ENCODE measurements at regions not wholly inside any gene's neighbourhood (a gene's known extent, or its start where the extent isn't known, plus 50 kb on each side); places are given as distances from the start of the nearest gene placed in this dataset.
"Not testable (repeated sequence)": the region's sequence is repeated elsewhere in the genome, so short reads cannot be mapped to it uniquely, and the experiment has no call there.

DNA sequence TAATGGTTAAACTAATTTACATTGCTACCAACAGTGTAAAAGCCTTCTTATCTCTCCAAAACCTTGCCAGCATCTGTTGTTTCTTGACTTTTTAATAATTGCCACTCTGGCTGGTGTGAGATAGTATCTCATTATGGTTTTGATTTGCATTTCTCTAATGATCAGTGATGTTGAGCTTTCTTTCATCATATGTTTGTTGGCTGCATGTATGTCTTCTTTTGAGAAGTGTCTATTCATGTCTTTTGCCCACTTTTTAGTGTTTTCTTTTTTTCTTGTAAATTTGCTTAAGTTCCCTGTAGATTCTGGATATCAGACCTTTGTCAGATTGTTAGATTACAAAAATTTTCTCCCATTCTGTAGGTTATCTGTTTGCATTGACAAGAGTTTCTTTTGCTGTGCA is 77.0 kb upstream of the MANSC4 start:
- not testable (repeated sequence) for TF ChIP-seq POLR2A (IDR thresholded peaks at IDR 0.05; ENCODE audit: low read length); GATA1 (IDR thresholded peaks at IDR 0.05; ENCODE audit: low read depth, low read length)

All from erythroblast (primary cell).